ENCODE measurements at regions not wholly inside any gene's neighbourhood (a gene's known extent, or its start where the extent isn't known, plus 50 kb on each side); places are given as distances from the start of the nearest gene placed in this dataset.
"Not testable (repeated sequence)": the region's sequence is repeated elsewhere in the genome, so short reads cannot be mapped to it uniquely, and the experiment has no call there.

DNA sequence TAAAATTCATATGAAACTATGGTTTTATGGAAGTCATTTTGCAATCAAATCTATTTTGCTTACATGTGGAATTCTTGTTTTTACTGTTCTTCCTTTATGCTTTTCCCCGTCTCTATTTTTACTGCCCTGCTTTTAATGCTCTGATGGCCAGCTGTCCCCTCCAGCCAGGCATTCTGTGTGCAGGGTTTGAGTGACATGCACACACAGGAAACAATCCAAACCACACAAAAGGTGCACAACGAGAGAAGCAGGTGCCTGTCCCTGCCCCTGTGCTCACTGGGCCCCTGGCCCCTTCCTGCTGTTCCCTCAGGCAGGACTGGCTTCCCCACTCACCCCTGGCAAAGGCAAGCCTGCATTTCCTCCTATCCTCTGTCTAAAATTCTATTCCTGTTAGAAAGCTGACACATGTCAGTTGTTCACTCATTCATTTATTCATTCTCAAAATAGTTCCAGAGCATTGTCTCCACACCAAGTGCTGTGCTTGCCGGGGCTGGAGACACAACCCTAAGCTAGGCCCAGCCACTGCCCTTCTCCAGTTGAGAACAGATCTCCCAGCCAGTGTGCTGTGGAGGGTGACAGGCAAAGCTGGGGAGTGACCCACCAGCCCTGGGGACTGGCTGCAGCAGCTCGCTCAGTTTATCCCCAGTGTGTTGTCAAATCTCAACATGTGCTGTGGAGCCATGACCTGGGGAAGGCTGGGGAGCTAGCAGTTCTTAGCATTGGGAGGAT lies 346.3 kb downstream of the FBXW7 start:
- DNase-seq = no peak

DNA sequence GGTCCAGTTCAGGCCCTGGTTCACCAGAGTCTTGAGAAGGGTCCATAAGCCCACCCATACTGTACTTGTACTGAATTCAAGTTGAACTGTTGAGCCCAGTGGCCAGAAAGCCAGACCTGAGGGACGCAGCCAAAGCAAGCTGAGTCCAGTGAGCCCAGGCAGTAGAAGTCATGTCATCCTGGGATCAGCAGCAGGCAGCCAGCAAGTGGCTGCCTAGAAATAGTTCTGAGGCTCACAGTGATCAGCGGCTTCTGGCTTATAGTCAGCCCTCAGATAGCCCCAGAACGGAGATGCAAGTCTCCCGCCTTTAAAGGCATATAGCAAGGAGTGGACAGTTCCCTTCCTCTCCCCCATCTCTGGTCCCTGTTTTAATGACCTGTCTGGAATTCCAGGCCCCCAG lies 347.1 kb downstream of the FBXW7 start:
- DNase-seq = no peak

DNA sequence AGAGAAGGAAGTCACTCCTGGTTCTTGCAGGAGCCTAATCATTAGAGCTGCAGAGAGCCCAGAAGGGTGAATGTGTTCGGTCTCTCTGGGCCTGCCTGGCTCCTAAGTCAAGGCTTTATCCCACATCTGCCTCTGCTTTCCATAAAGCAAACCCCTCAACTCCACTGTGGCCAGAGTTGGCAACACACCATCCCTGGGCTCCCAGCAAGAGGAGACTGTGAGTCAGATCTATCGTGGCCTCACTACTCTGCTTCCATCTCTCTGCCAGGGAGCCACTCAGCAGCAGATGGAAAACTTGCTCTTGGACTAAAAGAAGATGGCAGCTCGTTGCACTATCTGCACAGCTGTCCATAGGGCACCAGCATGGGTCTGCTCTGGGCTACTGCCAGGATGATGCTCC lies 348.2 kb downstream of the FBXW7 start:
- no peak for DNase-seq

DNA sequence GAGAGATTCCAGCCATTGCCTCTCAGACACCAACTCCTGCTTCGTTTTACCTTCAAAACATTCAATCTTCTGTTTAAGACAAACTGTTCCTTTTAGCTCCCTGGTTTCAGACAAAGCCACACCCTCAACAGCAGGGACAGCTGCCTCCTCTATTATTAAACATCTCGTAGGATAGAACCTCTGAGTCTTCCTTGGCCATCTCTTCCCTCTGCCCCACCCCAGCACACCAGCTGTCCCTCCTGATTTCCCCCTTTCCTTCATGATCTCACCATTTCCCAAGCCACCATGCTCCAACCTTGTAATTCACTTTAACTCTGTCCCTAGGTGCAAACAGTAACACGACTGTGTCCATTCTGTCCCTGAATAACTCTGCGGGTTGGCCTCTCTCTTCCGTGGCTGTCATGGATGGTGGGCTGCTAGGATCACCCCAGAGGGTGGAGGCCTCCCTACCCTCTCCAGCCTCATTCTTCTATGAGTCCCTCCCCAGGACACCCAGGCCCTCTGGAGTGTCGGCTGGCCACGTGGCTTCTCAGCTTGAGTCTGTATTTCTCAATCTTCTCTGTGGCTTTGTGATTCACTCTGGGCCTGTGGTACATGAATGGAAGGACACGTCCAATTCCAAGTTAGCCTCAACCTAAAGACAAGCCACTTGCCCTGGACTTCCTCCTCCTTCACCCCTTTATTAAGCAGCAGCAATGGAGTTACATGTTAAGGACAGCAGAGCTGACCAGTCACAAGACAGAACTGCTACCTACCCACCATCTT lies 349.9 kb downstream of the FBXW7 start:
- DNase-seq = no peak

DNA sequence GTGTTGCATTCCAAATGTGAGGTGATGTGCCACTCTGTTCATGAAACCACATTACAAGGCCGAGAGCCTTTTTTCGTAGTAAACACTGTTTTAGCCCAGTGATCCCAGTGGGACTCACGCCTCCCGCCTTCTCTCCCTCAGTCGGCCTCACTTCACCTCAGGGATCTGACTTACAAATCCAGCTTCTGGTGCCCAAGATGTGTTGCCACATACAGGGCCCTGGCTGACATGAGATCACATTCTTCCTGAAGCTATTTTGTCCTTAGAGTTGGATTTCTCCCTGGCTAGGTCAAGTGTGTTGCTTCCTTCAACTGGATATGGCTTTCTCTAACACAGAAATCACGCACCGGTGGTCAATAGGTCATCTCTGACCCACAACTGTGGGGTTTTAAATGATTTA lies 354.7 kb downstream of the FBXW7 start:
- DNase-seq = no peak

DNA sequence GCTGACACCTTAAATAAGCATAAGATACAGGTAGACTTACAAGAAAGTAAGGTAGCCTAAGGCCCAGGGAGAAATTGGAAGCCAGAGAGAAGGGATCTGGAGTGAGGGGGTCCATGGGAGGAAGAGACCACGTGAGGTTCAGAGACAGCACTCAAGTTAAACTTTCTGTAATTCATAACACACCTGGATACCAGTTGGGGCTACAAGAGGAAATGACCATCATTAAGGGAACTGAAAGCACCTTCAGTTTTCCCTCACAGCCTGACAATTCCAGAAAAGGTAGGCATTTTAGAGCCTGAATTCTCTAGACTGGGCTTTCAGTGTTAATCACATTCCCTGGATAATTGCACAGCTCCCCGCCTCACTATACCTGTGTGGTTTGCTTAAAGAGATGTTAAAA lies 355.5 kb downstream of the FBXW7 start:
- DNase-seq = no peak

DNA sequence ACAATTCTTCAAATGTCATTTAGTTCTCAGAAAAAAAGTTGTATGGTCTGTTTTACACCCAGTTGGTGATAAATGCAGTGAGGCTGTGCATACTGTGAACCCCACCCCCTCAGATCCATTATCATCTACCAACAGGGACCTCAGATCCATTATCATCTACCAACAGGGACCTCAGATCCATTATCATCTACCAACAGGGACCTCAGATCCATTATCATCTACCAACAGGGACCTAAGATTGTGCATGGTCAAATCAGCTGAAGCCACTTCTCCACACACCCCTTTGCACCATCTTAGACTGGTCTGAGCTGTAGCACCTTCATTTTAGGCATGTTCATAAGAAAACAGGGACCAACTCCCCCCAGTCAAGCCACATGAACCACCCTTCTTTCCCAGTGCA lies 358.4 kb downstream of the FBXW7 start:
- DNase-seq = not testable (repeated sequence)

DNA sequence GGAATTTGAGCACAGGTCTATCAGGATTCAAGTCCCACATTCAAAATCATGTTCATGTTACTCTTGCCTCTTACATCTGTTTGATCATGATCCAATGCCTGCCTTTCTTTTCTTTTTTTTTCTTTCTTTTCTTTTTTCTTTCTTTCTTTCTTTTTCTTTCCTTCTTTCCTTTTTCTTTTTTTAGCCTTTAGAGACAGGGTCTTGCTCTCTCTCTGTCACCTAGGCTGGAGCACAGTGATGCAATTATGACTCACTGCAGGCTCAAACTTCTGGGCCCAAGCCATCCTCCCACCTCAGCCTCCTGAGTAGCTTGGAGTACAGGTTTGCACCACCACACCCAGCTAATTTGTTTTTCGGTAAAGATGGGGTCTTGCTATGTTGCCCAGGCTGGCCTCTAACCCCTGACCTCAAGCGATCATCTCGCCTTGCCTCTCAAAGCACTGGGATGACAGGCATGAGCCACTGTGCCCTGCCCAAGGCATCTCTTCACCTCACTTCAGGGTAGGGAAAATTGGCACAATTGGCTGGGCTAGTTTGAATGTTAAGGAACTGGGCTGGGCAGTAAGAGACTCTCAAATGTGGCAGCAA lies 359.2 kb downstream of the FBXW7 start:
- no peak for DNase-seq

DNA sequence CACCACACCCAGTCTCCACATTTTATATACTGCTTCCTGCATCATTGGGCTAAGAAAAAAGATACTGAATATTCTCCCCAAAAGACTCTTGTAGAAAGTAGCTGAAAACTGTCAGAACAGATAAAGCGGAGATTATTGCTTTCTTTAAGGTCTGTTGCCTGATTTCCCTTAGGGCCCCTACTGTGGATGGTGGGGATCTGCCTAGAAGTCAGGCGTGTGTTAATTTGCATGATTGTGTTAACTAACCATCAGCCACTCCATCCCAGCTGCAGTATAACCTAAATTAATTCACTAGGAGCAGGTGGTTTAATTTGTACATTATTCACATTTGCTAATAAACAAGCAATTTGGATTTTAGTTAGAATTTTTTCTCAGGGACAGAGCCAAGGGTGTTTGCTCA lies 360.3 kb downstream of the FBXW7 start:
- DNase-seq = no peak

DNA sequence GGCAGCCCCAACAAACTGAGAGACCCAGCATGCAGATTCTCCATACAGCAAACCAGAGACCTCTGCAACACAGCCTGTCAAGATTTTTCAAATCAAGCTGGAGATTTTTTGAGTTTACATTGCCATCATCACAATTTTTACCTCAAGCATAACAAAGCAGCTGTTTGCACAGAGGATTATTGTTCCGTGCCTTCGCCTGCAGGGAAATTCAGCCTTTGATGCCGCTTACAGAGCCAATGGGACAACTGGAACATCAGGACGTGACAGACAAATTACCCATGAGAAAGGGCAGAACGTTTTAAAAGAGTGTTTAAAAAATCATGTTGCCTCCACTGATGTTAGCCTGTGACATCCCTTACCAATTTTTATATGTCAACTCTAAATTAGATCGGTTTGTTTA lies 363.7 kb downstream of the FBXW7 start:
- no peak for DNase-seq

DNA sequence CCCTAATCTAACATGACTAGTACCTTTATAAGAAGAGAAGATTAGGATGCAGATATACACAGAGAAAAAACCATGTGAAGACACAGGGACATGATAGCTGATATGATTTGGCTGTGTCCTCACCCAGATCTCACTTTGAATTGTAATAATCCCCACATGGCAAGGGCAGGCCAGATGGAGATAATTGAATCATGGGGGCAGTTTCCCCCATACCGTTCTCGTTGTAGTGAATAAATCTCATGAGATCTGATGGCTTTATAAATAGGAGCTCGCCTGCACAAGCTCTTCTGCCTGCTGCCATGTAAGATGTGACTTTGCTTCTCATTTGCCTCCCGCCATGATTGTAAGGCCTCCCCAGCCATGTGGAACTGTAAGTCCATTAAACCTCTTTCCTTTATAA lies 364.3 kb downstream of the FBXW7 start:
- no peak for DNase-seq

DNA sequence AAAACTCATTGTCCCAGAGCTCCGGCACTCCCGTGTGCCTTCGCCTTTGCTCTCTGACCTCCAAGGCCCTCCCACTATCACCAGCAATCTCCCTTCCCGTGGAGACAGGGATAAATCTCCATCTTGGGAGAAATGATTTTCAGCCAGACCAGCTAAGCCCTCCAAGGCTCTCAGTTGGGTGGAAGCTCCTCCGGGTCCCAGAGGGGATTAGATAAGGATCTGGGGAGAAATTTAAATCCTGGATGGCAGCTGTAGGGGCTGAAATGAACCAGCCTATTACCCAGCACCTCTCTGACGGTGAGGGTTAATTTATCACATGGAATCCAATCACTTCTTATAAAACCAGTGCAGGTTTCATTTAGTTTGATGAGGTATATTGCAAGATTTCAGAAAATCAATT lies 366.2 kb downstream of the FBXW7 start:
- no peak for DNase-seq

DNA sequence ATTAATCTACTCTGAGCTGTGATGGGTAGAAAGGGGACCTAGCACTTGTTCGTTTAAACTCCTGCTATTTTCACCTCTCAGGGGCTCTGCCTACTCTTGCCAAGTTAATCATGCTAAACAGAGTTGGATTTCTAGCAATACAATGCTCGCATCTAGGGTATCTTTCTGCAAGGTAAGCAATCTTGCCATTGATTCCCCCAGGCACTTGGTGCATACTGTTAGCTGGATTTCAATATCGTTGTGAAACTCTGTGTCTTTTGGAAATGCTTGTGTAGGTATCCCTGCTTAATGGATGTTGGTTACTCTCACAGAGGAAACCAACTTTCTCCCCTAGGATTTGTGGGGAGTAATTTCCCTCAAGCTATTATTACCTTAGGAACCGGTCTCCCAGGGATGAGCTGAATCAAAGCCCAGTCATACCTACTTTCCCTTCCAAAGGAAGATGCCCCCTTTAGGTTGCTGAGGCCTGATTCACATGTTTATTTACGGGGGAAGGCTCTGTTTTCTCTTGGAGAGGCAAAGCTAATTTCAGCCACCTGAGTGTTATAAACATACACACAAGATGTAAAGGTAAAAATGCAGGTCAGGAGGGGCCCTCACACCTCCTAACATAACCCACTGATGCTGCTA lies 366.8 kb downstream of the FBXW7 start:
- DNase-seq = no peak

DNA sequence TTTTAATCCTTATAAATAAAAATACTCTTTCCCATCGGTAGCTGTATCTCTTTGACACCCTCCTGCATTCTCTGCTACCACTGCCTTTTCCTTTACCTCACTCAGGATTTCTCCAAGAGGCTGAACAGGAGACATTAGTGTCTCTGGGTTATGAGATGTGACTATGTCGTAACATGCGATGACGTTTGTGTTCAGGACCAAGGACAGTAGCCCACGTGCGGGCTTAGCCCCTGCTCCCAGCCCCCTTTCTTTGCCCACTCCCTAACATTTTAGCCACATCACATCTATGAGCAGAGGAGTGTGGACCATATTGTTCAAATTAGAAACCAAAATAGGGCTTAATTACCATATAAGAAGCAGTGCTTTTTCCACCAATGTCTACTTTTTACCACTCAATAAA lies 369.3 kb downstream of the FBXW7 start:
- no peak for DNase-seq

DNA sequence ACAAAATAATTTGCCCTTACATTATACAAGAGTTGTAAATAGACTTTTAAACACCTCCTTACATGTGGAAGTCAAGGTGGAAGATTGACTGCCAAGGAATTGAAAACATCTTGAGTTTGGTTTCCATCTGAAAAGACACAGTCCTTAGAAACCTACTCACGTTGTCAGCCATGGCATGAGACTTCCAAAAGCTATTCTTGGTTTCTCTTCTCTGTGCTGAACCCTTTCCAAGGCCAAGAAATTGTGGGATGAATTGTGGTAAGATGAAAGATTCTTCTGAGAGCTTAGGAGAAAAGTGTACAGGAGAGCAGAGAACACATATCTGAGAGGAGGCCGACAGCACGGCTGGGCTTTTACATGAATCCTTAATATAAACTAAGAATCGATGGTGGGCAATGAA lies 370.0 kb downstream of the FBXW7 start:
- DNase-seq = no peak

DNA sequence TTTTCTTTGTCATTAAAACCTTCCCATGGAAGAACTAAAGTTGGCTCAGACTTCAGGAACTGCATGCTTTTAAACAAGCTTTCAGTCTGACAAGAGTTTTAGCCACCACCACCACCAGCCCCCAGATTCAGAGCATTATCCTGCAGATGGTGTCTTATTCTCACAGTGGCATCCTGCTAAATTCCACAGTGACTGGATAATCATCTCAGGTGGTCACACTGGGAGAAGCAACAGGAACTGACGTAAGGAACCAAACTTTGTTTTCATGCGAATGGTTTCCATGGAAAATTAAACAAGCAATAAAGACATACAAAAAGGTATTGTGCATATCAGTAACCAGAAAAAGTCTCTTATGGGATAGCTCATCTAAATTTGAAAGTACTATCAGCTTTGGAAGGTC lies 370.7 kb downstream of the FBXW7 start:
- no peak for DNase-seq

DNA sequence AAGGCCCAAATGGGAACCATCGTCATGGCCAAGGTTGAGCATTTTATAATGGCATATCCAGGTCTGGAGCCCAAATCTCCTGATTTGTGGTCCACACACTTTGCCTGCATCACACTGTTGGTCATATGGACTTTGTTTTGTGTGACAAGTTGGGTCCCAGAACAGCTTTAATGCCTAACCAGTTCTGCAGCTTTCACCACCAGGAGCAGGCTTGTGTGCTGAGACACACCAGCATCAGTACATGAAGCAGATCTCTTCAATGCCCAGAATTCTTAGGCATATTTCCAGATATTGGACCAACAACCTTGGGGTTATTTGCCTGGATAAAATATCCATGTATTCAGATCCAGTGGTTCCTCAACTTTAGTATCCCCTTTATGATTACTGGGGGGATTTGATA lies 371.3 kb downstream of the FBXW7 start:
- no peak for DNase-seq

DNA sequence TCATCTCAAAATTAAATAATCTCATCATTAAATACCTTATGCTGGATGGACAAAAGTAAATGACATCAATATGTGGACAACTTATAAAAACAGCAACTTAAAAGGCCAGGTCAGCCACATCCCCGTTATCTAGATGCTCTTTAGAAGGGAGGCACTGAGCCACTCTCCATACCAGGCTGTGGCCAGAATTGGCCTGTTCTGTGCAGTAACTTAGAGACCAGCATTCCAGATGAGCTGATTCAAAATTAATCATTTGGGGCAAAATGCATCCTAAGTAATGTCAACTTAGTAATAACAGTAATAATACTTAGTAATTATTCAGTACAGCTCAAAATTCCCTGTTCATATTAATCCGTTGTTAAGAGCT lies 373.6 kb downstream of the FBXW7 start:
- no peak for DNase-seq

DNA sequence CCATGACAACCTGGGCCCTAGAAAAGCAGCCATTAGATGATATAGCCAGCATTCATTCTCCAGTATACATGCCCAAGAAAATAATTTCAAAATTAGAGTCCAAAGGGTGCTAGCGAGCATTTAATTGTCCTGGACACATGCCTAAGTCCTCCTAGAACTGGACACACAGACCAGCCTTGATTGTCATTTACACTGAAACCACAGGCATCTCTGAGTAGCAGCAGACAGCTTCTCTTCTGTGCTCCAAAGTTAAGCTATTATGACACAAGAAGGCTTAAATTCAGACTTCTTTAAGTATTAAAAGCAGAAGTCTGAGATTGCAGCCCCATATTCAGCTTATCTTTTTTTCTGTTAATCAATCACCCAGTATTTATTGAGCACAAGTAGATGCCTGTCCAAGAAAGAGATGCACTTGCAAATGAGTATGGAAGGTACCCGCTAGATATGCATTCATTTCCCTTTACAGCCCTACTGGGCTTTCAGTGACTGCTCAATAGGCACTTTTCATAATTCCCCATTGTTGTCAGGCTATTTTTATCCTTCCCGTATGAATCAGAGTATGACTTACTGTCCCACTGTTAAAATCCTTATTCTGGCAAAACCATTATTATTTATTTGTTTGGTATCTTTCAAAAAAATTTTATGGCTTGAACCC lies 374.1 kb downstream of the FBXW7 start:
- DNase-seq = no peak

DNA sequence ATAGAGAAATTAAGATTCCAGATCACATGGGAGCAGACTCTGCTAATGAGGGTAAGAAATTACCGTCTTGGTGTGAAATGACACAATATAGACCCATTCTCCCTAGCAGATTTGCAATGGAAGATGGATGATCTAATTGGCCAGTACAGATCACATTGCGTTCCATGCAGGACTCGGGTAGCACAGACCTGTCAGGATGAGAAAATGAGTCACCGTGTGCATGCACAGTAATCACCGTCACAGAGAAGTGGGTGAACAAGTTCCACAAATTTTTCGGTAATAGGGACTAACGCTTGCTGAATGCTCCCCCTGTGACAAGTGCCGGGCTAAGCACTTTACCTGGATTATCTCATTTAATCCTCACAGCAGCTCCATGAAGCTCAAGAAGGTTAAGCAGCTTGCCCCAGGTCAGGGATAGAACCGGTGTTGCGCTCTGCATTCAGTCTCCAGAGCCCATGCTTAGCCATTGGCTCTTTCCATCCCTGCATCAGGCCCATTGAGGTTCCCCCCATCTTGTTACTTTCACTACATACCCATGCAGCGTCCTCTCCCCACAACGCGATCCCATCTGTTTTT lies 375.6 kb downstream of the FBXW7 start:
- no peak for DNase-seq

DNA sequence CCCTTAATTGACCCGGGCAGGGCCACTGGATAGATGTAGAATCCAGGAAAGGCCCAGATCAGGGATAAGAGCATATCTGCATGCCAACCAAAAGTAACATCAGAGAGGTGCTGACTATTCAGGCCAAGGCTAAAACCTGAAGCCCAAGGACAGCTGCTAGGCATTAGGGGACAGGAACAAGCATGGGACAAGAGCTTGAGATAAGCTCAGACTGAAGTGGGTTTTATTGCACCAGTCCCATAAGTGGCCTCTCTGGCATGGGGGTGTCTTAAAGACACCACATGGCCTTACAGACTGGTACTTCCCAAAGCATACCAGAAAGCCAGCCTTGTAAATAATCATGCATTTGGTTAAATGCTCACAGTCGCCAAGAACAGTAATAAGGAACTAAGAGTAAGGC lies 376.1 kb downstream of the FBXW7 start:
- DNase-seq = no peak

DNA sequence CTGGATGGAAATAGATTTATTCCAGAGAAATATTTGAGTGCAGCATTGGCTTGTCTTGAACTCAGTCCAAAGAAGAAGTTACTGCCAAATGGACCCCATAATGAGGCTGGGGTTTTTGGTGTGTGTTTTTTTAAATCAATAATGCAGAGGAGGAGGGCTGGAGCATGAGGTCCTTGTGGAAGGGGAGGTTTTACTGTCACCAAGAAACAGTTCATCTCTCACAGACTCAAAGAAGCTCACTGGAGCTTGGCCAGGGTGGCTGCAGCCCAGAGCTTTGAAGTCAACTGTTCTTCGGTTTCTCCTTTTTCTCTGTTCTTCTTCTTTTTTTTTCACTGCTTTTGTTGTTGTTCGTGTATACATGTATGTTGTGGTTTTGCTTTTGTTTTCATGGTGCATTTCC lies 377.7 kb downstream of the FBXW7 start:
- DNase-seq = no peak

DNA sequence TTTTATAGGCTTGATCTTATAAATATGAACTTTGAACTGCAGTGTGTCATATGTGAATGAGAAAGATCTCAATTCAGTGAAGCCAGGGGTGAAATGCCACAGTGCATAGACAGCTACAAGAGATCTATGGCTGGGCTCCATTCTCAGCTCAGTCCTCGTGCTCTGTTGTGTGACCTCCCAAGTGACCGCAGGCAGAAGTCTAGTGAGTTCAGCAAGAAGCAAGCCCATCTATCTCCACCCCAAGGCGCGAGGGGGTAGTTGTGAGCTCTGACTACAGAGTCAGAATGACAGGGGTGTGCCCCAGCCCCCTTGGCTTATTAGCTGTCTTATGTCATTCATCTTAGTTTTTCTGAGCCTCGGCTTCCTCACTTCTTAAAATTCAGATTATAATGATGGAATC lies 378.3 kb downstream of the FBXW7 start:
- DNase-seq = no peak
